RWPE1 (cell line): ENCODE measurements at regions not wholly inside any gene's neighbourhood (a gene's known extent, or its start where the extent isn't known, plus 50 kb on each side); places are given as distances from the start of the nearest gene placed in this dataset.

Source experiments
- CTCF ChIA-PET: fragments of 350-600 bp; sonication (Branson Sonifier 250); formaldehyde crosslinking; extraction: SDS; loops from one replicate; lab custom pipeline; 2021; lab: Yijun Ruan, JAX
- POLR2A ChIA-PET: fragments of 400-600 bp; formaldehyde crosslinking; extraction: SDS; loops from one replicate; lab custom pipeline; 2020; ENCODE audit warnings: antibody characterized with exemption; ENCODE audit not compliant: low non-redundant PET; lab: Yijun Ruan, JAX
- DNase-seq: peaks from one replicate; pipeline ENCODE4 v3.0.0; 2012; ENCODE audit warnings: low spot score
- H3K27ac ChIP-seq: fragments of 450-650 bp; 2 replicates; pipeline ENCODE4 v1.5.1; 2017
- TF ChIP-seq, protein P1 (sequence below): fragments of 450-650 bp; conservative IDR thresholded peaks from 2 replicates; pipeline ENCODE4 v1.5.1; 2017; ENCODE audit warnings: low read depth, mild to moderate bottlenecking

DNA sequence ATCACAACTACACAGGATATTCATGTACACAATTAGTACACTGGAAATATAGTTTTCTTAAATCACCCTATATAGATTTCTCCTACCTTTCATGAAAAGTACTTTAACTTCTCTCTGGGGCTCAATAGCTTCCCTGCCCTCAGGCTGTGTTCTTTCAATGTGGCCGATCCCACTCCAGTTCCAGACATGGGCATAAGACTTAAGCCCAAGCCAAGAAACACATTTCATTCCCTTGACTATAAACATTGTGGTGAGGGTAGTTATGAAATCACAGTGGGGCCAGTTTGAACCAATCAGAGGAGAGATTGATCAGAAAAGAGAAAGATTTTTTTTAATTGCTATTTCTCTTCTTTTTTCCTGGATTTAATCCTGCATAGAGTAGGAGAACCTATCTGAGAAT is 904.6 kb upstream of the SORCS1 start:
- no peak for DNase-seq
- TF ChIP-seq, protein P1, sequence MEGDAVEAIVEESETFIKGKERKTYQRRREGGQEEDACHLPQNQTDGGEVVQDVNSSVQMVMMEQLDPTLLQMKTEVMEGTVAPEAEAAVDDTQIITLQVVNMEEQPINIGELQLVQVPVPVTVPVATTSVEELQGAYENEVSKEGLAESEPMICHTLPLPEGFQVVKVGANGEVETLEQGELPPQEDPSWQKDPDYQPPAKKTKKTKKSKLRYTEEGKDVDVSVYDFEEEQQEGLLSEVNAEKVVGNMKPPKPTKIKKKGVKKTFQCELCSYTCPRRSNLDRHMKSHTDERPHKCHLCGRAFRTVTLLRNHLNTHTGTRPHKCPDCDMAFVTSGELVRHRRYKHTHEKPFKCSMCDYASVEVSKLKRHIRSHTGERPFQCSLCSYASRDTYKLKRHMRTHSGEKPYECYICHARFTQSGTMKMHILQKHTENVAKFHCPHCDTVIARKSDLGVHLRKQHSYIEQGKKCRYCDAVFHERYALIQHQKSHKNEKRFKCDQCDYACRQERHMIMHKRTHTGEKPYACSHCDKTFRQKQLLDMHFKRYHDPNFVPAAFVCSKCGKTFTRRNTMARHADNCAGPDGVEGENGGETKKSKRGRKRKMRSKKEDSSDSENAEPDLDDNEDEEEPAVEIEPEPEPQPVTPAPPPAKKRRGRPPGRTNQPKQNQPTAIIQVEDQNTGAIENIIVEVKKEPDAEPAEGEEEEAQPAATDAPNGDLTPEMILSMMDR, result no peak
- ChIA-PET CTCF (interaction anchor here (0.6 kb wide), 1 partner anchor 32 kb away, joined by 3 read pairs; no protein-coding TSS in a partner anchor), POLR2A (no interaction called here)
- no peak overlapping the region for H3K27ac ChIP-seq

DNA sequence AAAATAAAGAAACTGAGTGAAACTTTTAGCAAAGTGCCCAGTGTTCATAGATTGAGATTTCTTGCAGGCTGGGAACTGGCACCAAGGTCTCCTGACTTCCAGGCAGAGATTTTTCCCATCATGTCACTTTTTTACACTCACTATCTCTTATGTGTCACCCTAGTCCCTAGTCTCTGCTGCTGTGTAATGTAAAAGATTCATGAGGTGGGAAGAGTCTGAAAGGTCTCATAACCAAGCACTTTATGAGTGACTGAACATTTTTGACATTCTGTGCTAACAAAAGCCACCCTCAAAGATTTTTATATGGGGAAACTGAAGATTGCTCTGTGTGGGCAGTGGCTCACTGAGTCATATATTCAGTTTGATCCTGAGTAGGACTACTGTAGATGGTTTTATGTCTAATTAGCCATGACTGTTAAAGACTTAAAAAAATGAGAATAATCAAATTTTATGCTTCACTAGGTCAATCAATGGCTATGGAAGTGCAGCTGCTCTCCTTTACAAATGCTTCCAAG is 900.3 kb upstream of the SORCS1 start:
- H3K27ac ChIP-seq, result no peak overlapping the region
- ChIA-PET POLR2A (no interaction called here), CTCF (no interaction called here)
- TF ChIP-seq, protein P1, result no peak
- DNase-seq, result no peak

DNA sequence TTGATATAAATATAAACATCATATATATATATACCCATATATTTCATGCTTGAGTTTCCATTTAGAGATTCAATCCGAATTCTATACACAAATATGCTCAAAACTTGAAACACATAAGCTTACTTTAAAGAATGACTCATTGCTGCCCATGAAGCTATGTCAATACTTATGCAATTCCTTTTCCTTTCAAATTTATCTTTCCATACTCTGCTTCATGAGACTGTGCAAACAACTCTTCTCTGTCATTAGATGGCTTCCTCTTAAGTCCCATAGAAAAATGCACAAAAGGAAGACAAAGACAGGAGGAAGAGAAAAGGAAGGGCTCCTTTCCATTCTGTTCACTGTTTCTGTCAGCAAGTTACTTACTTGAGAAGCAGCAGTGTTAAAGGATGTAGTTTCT is 895.7 kb upstream of the SORCS1 start:
- TF ChIP-seq, protein P1, result no peak

DNA sequence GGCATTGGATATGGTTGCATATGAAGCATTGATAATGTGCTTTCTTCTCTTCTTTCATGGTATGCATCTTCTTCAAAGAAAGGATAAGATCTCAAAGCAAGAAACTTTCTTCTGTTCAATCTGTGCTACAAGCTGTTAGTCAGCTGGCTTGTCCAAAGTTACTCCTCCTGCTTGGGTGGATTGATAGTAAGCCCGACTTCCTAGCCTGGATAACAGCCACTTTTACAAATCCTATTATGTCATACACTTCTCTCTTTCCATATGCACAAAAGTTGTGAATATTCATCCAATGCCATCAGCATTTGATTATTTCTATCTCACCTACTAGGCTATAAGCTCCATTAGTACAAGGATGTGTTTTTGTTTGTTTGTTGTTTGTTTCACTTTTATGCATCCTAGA is 891.0 kb upstream of the SORCS1 start:
- DNase-seq, result no peak
- CTCF ChIA-PET, result interaction anchor here (0.7 kb wide), 2 partner anchors 18 to 35 kb away, joined by 3 read pairs; no protein-coding TSS in a partner anchor
- TF ChIP-seq, protein P1, result no peak
- H3K27ac ChIP-seq, result no peak overlapping the region
- POLR2A ChIA-PET, result no interaction called here

More for the DNA sequence above, 895.7 kb upstream of the SORCS1 start:
- ChIA-PET CTCF (interaction anchor here (0.6 kb wide), 1 partner anchor 110 kb away, joined by 3 read pairs; no protein-coding TSS in a partner anchor), POLR2A (no interaction called here)
- peak; percentile 7 for DNase-seq
- H3K27ac ChIP-seq, result no peak overlapping the region

DNA sequence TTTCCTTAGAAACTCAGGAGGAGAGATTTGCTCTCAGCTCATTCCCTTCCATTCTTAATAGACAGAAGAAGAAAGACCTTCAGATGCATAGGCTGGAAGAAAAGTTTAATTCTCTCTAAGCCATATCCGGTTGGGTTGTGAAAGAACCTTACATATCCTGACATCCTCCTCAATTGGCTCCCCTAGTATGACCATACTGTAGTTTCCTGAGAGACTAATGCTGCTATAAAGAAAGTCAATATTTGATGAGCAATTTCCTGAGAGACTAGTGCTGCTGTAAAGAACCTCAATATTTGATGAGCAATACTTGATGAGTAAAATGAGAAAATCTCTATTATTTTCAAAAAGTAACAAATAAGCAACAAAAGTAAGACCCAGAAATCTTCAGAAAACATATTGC is 888.5 kb upstream of the SORCS1 start:
- TF ChIP-seq, protein P1, result no peak
- DNase-seq, result peak; percentile 23
- ChIA-PET POLR2A (no interaction called here), CTCF (no interaction called here)
- H3K27ac ChIP-seq, result no peak overlapping the region

DNA sequence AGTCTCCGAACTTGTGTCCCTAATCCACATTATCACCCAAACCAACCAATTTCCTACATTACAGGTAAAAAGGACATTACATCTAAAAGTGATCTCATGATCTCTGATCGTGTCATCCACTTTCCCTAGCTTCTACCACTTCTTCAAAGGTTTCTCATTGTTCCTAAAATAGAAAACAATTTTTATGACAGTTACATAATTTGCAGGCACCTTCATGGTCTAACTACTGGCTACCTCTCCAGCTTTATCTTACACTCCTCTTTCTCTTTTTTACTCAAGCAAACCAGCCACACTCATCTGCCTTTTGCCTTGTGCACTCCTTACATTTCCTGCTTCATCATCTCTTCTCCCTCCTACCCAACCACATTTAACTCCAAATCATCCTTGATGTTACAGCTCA is 886.7 kb upstream of the SORCS1 start:
- H3K27ac ChIP-seq, result no peak overlapping the region
- POLR2A ChIA-PET, result no interaction called here
- TF ChIP-seq, protein P1, result no peak
- no peak for DNase-seq
- CTCF ChIA-PET, result no interaction called here
